ENCODE measurements at regions not wholly inside any gene's neighbourhood (a gene's known extent, or its start where the extent isn't known, plus 50 kb on each side); places are given as distances from the start of the nearest gene placed in this dataset.

DNA sequence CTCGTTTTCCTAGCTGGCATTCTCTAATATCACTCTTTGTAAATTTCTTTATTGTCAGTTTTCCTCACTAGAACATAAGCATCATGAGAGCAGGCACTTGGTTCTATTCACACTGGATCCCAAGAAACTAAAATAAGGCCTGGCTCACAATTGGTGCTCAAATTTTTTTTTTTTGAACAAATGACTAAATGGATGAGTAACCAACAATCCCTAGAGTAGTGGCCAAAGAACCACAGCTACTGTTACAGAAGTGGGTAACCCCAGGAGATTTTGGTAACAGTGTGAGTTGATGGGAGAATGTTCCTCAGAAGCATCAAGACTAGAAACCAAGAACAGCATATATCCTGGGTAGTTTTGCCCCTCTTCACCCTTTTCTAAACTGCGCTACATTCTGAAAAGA is 572.6 kb downstream of the INSC start:
- Histone ChIP-seq H3K27ac (no peak overlapping the region), H3K36me3 (ENCODE audit: insufficient read depth, low read length) (no peaks in the 10 kb centered on the region), H3K4me3 (no peak overlapping the region), H3K9ac (ENCODE audit: insufficient read length) (no peak overlapping the region), H3K9me3 (ENCODE audit: low read depth, low read length) (no peaks in the 10 kb centered on the region)
- no peak for DNase-seq (ENCODE audit: low read depth, low spot score)
- TF ChIP-seq POLR2AphosphoS5 (IDR thresholded peaks at IDR 0.05; ENCODE audit: borderline replicate concordance, low read depth, low read length) (no peak), EZH2 (IDR thresholded peaks at IDR 0.05) (no peak), FOXP2 (optimal IDR thresholded peaks at IDR 0.05; ENCODE audit: control extremely low read depth, extremely low read length, insufficient read depth) (no peak)

DNA sequence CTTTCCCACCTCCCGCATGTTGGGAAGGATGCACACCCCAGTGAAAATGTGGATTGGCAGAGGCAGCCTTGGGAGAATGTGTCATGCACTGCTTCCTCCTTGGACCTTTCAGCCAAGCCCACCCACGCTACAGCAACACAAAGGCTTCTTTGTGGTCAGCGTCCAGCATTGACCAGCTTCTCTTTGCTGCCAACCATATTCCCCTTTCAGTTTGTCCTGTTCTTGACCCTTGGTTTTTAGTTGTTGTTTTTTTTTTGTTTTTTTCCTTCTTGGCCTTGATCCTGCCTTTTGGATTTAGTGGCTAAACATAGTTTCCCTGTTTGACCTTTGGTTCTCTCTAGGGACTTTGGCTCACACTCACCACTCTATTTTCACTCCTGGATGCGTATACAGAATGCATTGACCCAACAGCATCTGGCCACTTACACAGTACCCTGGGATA is 573.6 kb downstream of the INSC start:
- no peak overlapping the region for H3K27ac ChIP-seq
- TF ChIP-seq EZH2 (IDR thresholded peaks at IDR 0.05) (no peak), FOXP2 (optimal IDR thresholded peaks at IDR 0.05; ENCODE audit: control extremely low read depth, extremely low read length, insufficient read depth) (no peak), POLR2AphosphoS5 (IDR thresholded peaks at IDR 0.05; ENCODE audit: borderline replicate concordance, low read depth, low read length) (no peak)
- no peak overlapping the region for H3K9ac ChIP-seq (ENCODE audit: insufficient read length)
- H3K36me3 ChIP-seq (ENCODE audit: insufficient read depth, low read length): no peaks in the 10 kb centered on the region
- DNase-seq (ENCODE audit: low read depth, low spot score): no peak
- no peaks in the 10 kb centered on the region for H3K9me3 ChIP-seq (ENCODE audit: low read depth, low read length)
- no peak overlapping the region for H3K4me3 ChIP-seq

DNA sequence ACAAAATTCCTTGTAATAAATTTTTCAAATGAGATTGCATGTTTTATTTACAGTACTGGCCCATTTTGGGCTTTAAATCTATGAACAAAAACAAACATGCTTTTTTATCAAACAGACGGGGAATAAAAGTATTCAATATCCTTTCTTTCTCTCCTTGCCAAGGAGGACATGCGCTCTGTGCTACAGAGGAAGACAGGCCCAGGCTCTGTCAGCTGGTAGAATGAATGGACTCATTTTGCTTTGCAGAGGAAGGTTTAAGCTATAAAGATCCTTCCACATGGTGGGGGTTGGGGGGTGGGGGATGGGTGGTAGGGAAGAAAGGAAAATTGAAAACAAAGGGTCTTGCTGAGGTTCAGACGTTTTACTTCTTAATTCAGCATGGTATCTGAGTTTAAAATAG is 575.6 kb downstream of the INSC start:
- no peak overlapping the region for H3K4me3 ChIP-seq
- no peak for TF ChIP-seq FOXP2 (optimal IDR thresholded peaks at IDR 0.05; ENCODE audit: control extremely low read depth, extremely low read length, insufficient read depth)
- TF ChIP-seq EZH2 (IDR thresholded peaks at IDR 0.05): no peak
- TF ChIP-seq POLR2AphosphoS5 (IDR thresholded peaks at IDR 0.05; ENCODE audit: borderline replicate concordance, low read depth, low read length): no peak
- DNase-seq (ENCODE audit: low read depth, low spot score): no peak
- H3K9ac ChIP-seq (ENCODE audit: insufficient read length): no peak overlapping the region
- H3K36me3 ChIP-seq (ENCODE audit: insufficient read depth, low read length): no peaks in the 10 kb centered on the region
- H3K27ac ChIP-seq: no peak overlapping the region
- H3K9me3 ChIP-seq (ENCODE audit: low read depth, low read length): no peaks in the 10 kb centered on the region

DNA sequence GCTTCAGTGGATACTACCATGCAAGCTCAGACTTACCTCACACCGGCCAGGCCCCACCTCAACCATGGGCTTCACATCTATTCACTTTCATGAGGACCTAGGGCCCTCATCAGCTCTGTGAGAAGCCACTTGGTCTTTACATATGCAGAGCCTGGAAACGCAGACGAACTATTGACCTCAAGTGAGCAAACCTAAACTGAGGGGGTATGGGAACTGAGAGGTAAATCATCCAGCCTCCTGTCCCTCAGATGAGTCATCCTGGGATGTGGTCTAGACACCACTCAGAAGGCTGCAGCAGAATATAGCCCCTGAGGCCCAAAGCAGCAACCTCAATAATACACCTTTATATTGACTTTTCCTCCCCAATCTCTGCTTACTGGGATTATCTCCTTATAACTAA is 578.0 kb downstream of the INSC start:
- H3K9me3 ChIP-seq (ENCODE audit: low read depth, low read length): no peaks in the 10 kb centered on the region
- DNase-seq (ENCODE audit: low read depth, low spot score): no peak
- TF ChIP-seq POLR2AphosphoS5 (IDR thresholded peaks at IDR 0.05; ENCODE audit: borderline replicate concordance, low read depth, low read length) (no peak), EZH2 (IDR thresholded peaks at IDR 0.05) (no peak), FOXP2 (optimal IDR thresholded peaks at IDR 0.05; ENCODE audit: control extremely low read depth, extremely low read length, insufficient read depth) (no peak)
- no peaks in the 10 kb centered on the region for H3K36me3 ChIP-seq (ENCODE audit: insufficient read depth, low read length)
- H3K4me3 ChIP-seq: no peak overlapping the region
- H3K27ac ChIP-seq: no peak overlapping the region
- H3K9ac ChIP-seq (ENCODE audit: insufficient read length): no peak overlapping the region

DNA sequence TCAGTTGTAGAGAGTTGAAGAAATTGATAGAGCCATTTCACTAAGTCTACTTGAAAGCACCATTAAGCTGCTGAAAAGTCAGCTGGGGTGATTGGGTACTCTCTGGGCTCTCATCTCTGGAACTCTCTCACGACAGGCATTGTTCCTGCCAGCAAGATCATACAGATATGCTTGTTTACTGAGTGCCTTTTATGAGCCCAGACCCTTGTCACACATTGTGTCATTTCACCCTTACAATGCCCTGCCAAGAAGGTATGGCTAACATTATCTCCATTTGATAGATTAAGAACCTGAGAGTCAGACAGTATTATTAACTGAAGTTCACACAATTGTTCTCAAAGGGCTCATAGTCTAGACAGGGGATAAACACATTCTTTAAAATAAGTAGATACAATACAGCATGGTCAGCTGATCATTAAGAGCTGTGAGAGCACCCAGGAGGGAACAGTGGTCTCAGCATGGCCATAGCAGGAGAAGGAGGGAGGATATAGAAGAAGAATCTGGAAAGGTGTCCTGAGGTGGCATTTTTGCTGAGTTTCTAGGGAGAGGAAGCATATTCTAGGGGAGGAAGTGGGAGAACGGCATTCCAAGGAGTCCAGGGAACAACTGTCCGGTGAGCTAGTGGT is 580.5 kb downstream of the INSC start:
- H3K4me3 ChIP-seq: no peak overlapping the region

DNA sequence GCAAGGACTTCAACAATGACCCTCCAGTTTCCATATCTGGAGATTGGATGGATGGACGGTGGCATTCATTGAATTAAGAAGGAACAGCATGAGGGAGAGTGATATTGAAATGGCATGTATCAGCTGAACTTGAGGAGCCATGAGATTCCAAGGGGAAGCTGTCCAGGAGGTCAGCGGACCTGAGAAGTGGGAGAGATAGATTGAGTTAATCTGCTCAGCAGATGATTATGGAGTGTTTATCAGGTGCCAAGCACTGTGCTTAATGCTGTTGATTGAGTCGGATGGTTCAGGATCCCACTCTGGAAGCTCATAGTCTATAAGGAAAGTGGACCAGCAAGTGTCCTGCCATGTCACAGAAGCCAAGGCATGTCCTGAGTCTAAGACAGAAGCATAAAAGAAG is 581.3 kb downstream of the INSC start:
- TF ChIP-seq FOXP2 (optimal IDR thresholded peaks at IDR 0.05; ENCODE audit: control extremely low read depth, extremely low read length, insufficient read depth): no peak
- no peak for TF ChIP-seq EZH2 (IDR thresholded peaks at IDR 0.05)
- TF ChIP-seq POLR2AphosphoS5 (IDR thresholded peaks at IDR 0.05; ENCODE audit: borderline replicate concordance, low read depth, low read length): no peak
- no peak overlapping the region for H3K9ac ChIP-seq (ENCODE audit: insufficient read length)
- H3K36me3 ChIP-seq (ENCODE audit: insufficient read depth, low read length): no peaks in the 10 kb centered on the region
- H3K4me3 ChIP-seq: no peak overlapping the region
- DNase-seq (ENCODE audit: low read depth, low spot score): no peak
- no peak overlapping the region for H3K27ac ChIP-seq
- H3K9me3 ChIP-seq (ENCODE audit: low read depth, low read length): no peaks in the 10 kb centered on the region

More for the DNA sequence above, 580.5 kb downstream of the INSC start:
- TF ChIP-seq FOXP2 (optimal IDR thresholded peaks at IDR 0.05; ENCODE audit: control extremely low read depth, extremely low read length, insufficient read depth): no peak
- TF ChIP-seq EZH2 (IDR thresholded peaks at IDR 0.05): no peak
- TF ChIP-seq POLR2AphosphoS5 (IDR thresholded peaks at IDR 0.05; ENCODE audit: borderline replicate concordance, low read depth, low read length): no peak
- no peak overlapping the region for H3K27ac ChIP-seq
- H3K9me3 ChIP-seq (ENCODE audit: low read depth, low read length): no peaks in the 10 kb centered on the region
- no peak overlapping the region for H3K9ac ChIP-seq (ENCODE audit: insufficient read length)
- no peak for DNase-seq (ENCODE audit: low read depth, low spot score)
- H3K36me3 ChIP-seq (ENCODE audit: insufficient read depth, low read length): no peaks in the 10 kb centered on the region

DNA sequence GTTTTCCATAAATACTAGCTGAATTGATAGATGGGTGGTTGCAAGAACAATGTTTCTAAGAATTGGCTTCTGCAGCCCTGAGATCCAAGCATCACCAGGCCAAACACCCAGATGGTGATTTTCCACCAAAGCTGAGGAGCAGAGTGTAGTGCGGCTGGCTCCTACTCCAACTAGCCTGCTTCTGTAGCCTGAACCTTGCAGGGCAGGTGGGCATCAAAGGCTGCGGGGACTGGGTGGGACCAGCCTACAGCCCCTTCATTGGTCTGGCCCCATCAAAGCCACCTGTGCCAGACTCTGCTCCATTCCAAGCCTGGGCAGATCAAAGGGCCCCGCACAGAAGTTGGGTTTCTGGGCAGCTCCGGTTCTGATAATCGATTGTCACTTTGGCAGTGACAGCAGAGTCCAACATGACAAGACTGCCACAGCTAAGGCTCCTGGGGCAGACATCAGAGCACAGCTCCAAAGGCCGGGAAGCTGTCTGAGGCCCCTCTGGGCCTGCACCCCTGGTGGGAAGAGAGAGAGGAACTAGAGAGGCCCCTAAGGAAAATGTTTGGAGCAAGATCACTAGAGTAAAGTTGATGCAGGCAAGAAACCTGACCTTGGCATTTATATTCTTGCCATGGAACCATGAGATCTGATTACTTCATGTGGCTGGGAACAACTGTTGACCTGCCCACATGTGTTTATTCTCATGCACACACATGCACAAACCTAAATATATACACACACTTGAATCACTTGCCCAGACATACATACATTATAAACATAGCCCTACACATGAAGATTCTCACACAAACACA is 582.9 kb downstream of the INSC start:
- H3K9ac ChIP-seq (ENCODE audit: insufficient read length): no peak overlapping the region
- H3K9me3 ChIP-seq (ENCODE audit: low read depth, low read length): no peaks in the 10 kb centered on the region
- H3K4me3 ChIP-seq: no peak overlapping the region
- H3K27ac ChIP-seq: no peak overlapping the region
- TF ChIP-seq EZH2 (IDR thresholded peaks at IDR 0.05) (no peak), POLR2AphosphoS5 (IDR thresholded peaks at IDR 0.05; ENCODE audit: borderline replicate concordance, low read depth, low read length) (no peak), FOXP2 (optimal IDR thresholded peaks at IDR 0.05; ENCODE audit: control extremely low read depth, extremely low read length, insufficient read depth) (no peak)
- no peaks in the 10 kb centered on the region for H3K36me3 ChIP-seq (ENCODE audit: insufficient read depth, low read length)
- DNase-seq (ENCODE audit: low read depth, low spot score): no peak

DNA sequence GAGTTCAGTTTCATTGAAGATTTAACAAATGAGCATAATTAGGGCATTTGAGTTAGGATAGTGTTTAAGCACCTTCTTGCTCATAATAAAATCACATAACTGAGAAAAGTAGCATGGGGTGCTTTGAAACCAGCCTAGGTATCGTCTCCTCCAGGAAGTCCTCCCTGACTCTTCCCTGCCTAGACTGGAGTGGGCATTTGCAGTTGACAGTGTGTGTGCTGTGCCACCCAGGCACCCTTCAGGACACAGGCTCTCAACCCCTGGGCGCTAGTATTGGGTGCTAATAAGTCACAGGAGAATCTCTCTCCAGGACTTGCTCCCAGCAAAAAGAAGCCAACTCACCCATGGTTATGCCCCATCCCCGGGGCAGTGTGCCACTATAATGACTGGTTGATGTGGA is 584.1 kb downstream of the INSC start:
- TF ChIP-seq EZH2 (IDR thresholded peaks at IDR 0.05) (no peak), POLR2AphosphoS5 (IDR thresholded peaks at IDR 0.05; ENCODE audit: borderline replicate concordance, low read depth, low read length) (no peak), FOXP2 (optimal IDR thresholded peaks at IDR 0.05; ENCODE audit: control extremely low read depth, extremely low read length, insufficient read depth) (no peak)
- Histone ChIP-seq H3K9me3 (ENCODE audit: low read depth, low read length) (no peaks in the 10 kb centered on the region), H3K27ac (no peak overlapping the region), H3K4me3 (no peak overlapping the region), H3K36me3 (ENCODE audit: insufficient read depth, low read length) (no peaks in the 10 kb centered on the region), H3K9ac (ENCODE audit: insufficient read length) (no peak overlapping the region)
- DNase-seq (ENCODE audit: low read depth, low spot score): no peak

Data from SK-N-MC (cell line).